Stomach smooth muscle (tissue), 2 donors: ENCODE measurements at regions not wholly inside any gene's neighbourhood (a gene's known extent, or its start where the extent isn't known, plus 50 kb on each side); places are given as distances from the start of the nearest gene placed in this dataset.

ENCODE experiments used
- H3K27ac ChIP-seq: one replicate; pipeline ENCODE4 v1.7.0; 2013; ENCODE audit warnings: mild to moderate bottlenecking, low read length, inconsistent platforms
- H3K27me3 ChIP-seq, 2 donors: one replicate each; pipeline ENCODE4 v1.7.0; 2013; ENCODE audit warnings: low read length in 2 of 2; ENCODE audit not compliant: insufficient read depth in 2 of 2, control insufficient read depth in 1 of 2
- H3K36me3 ChIP-seq, 2 donors: one replicate each; pipeline ENCODE4 v1.7.0; 2013; ENCODE audit warnings: low read length in 2 of 2; ENCODE audit not compliant: control insufficient read depth in 2 of 2, insufficient read depth in 2 of 2
- H3K4me1 ChIP-seq: one replicate; pipeline ENCODE4 v1.7.0; 2013; ENCODE audit warnings: low read length; ENCODE audit not compliant: control insufficient read depth, insufficient read depth
- H3K4me3 ChIP-seq, 2 donors: one replicate each; pipeline ENCODE4 v1.7.0; 2013; ENCODE audit warnings: low read length in 2 of 2
- H3K9ac ChIP-seq, 2 donors: one replicate each; pipeline ENCODE4 v1.7.0; 2013; ENCODE audit warnings: low read length in 2 of 2, mild to moderate bottlenecking in 1 of 2
- H3K9me3 ChIP-seq, 2 donors: one replicate each; pipeline ENCODE4 v1.7.0; 2013; ENCODE audit warnings: low read length in 2 of 2; ENCODE audit not compliant: control insufficient read depth in 2 of 2
- donor health status: healthy.
- donor health status: Pancreatic carcinoma.

- H3K9me3 ChIP-seq: no peaks in the 10 kb centered on the region
- H3K36me3 ChIP-seq: no peaks in the 10 kb centered on the region
- no peak overlapping the region for H3K9ac ChIP-seq
- no peak overlapping the region for H3K4me3 ChIP-seq
- H3K27me3 ChIP-seq: no peaks in the 10 kb centered on the region
- no peak overlapping the region for H3K27ac ChIP-seq
- H3K4me1 ChIP-seq: no peaks in the 10 kb centered on the region
These were observed 351.5 kb upstream of the ZP4 start for GRCh38 chr1:238242181-238242580.

DNA sequence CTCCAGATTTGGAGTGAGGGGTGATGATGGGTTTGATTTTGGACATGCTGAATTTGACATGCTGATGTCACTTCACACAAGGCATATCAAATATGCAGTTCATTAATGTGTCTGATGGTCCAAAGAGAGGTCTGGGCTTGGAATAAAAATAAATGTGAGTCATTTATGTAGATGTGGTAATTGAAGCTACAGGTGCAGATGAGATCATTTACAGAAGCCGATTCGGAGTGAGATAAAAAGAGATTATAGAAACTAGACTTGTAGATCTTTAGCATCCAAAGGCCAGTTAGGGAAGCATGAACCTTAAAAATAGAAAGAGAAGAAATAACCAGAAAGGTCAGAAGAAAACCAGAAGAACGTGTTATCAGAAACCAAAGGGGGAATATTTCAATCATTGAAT lies 350.9 kb upstream of the ZP4 start:
- H3K4me1 ChIP-seq: no peaks in the 10 kb centered on the region
- no peaks in the 10 kb centered on the region for H3K27me3 ChIP-seq
- H3K27ac ChIP-seq: no peak overlapping the region
- no peaks in the 10 kb centered on the region for H3K9me3 ChIP-seq
- H3K36me3 ChIP-seq: no peaks in the 10 kb centered on the region
- H3K9ac ChIP-seq: no peak overlapping the region
- H3K4me3 ChIP-seq: no peak overlapping the region

- H3K9me3 ChIP-seq: no peaks in the 10 kb centered on the region
- H3K9ac ChIP-seq: no peak overlapping the region
- H3K4me1 ChIP-seq: no peaks in the 10 kb centered on the region
These were observed 348.6 kb upstream of the ZP4 start for GRCh38 chr1:238239343-238239742.

DNA sequence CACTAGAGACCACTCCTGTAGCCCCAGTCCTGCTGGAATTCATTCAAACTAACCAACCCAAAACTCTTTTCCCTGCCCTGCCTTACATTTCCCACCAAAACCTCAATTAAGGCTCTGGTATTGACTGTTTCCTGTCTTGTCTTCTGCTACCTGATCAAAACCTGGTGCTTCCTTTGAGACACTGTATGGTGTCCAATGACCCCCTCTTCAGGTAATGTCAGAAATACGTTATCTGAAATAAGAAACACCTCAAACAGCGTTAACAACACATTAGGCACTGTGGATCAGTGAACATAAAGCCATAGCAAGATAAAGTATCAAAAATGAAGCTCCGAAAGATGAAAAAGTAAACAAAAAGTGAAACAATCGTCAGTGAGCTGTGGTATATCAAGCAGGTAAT lies 343.2 kb upstream of the ZP4 start:
- Histone ChIP-seq H3K36me3 (no peaks in the 10 kb centered on the region), H3K27ac (no peak overlapping the region), H3K27me3 (no peaks in the 10 kb centered on the region), H3K4me3 (no peak overlapping the region), H3K9ac (no peak overlapping the region), H3K9me3 (no peaks in the 10 kb centered on the region), H3K4me1 (no peaks in the 10 kb centered on the region)

More at GRCh38 chr1:238239343-238239742, 348.6 kb upstream of the ZP4 start:
- no peaks in the 10 kb centered on the region for H3K27me3 ChIP-seq
- H3K4me3 ChIP-seq: no peak overlapping the region
- no peaks in the 10 kb centered on the region for H3K36me3 ChIP-seq
- no peak overlapping the region for H3K27ac ChIP-seq

DNA sequence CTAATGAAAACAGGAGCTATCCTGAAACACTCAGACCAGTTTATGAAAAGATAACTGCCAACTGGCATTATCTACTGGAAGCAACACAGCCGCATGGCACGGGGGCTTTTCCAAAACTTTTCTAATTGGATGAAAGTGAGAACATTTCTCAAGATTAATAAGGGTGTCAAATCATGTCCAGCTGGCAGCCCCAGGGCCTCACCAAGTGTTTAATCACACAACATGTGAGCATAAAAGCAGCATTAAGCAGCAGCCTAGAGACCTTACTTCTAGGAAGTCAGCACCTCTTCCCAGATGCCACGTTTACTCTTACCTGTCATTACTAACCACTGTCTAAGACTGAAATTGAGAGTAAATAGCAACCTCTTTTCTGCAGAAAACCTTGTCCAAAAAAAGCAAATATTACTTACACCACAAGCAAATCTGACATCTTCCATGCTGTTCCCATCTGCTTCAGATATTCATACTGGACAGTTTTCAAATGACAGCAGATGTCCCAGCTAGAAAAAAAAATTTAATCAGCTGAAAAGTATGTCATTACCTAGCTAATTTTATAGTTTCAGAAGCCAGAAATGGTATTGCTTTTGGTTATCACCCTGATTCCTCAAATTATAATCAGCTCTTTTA lies 341.5 kb upstream of the ZP4 start:
- no peak overlapping the region for H3K9ac ChIP-seq
- H3K4me3 ChIP-seq: peak overlapping the region; percentile 15 to 40
- no peaks in the 10 kb centered on the region for H3K4me1 ChIP-seq
- no peaks in the 10 kb centered on the region for H3K9me3 ChIP-seq
- no peaks in the 10 kb centered on the region for H3K27me3 ChIP-seq
- no peak overlapping the region for H3K27ac ChIP-seq
- no peaks in the 10 kb centered on the region for H3K36me3 ChIP-seq

DNA sequence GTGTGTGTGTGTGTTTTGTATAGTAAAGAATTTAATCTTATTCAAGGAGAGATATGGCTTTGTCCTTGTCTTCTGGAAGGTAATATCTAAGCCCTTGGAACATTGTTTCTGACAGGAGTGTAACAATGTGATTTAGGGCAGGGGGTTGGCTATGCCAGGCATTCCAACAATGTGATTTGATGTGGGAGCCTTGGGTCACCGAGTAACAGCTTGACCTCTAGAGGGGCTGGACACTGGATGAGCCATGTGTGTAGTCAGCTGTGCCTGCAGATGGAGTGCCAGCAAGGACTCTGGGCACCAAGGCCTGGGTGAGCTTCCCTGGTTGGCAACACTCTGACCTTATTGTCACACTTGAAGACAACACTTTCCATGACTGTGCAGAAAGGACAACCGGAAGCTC lies 336.1 kb upstream of the ZP4 start:
- Histone ChIP-seq H3K36me3 (no peaks in the 10 kb centered on the region), H3K9ac (no peak overlapping the region), H3K9me3 (no peaks in the 10 kb centered on the region), H3K4me3 (no peak overlapping the region), H3K27me3 (no peaks in the 10 kb centered on the region), H3K27ac (no peak overlapping the region), H3K4me1 (no peaks in the 10 kb centered on the region)

DNA sequence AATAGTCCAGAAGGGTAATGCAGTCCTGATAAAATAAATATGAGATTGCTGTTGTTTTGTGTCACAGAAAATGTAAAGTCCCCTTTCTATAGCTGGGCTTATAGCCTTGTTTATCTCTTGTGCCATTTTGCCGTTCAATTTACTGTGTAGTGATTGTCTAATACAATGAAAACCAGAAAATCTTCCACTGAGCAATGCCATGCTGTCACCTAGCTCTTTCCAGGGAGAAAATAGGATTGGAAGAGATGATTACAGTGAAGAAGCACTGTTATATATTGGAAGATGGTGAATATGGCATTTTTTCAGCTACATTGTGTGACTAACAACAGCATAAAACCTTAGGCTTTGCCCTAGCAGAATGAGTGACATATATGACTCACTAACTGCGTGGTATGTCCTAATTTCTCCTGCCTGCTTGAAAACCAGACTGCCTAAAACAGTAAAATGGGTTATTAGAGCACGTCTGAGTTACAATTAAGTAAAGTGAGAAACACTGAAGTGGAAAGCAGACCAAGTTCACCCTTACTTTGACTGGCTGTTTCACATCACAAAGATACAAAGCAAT lies 332.4 kb upstream of the ZP4 start:
- H3K27ac ChIP-seq: no peak overlapping the region
- H3K9me3 ChIP-seq: no peaks in the 10 kb centered on the region
- no peaks in the 10 kb centered on the region for H3K4me1 ChIP-seq
- H3K36me3 ChIP-seq: no peaks in the 10 kb centered on the region
- H3K27me3 ChIP-seq: no peaks in the 10 kb centered on the region
- no peak overlapping the region for H3K9ac ChIP-seq
- H3K4me3 ChIP-seq: no peak overlapping the region

DNA sequence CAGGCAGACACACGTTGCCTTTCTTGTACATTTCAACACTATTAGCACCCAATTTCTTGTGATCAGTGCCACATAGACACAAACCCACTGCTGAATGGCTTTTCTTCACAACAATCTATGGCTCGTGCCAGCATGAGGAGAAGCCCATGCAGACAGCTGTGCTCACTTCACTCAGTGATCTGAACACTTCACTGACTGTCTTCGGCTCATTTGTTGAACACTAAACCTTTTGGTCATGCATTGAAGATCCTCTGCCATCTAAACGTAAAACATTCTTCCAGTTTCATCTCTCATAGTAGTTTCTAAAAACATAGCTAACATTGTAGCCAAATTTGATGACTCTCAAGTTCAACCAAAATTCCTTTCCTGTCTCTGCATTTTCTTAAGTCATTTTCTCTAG lies 331.0 kb upstream of the ZP4 start:
- no peak overlapping the region for H3K27ac ChIP-seq
- no peaks in the 10 kb centered on the region for H3K9me3 ChIP-seq
- no peaks in the 10 kb centered on the region for H3K36me3 ChIP-seq
- H3K27me3 ChIP-seq: no peaks in the 10 kb centered on the region
- H3K9ac ChIP-seq: no peak overlapping the region
- H3K4me3 ChIP-seq: no peak overlapping the region
- no peaks in the 10 kb centered on the region for H3K4me1 ChIP-seq

- no peak overlapping the region for H3K9ac ChIP-seq
- no peaks in the 10 kb centered on the region for H3K9me3 ChIP-seq
- no peaks in the 10 kb centered on the region for H3K36me3 ChIP-seq
- no peaks in the 10 kb centered on the region for H3K4me1 ChIP-seq
- no peak overlapping the region for H3K27ac ChIP-seq
- H3K27me3 ChIP-seq: no peaks in the 10 kb centered on the region
- no peak overlapping the region for H3K4me3 ChIP-seq
These were observed 323.7 kb upstream of the ZP4 start for GRCh38 chr1:238214449-238214848.

DNA sequence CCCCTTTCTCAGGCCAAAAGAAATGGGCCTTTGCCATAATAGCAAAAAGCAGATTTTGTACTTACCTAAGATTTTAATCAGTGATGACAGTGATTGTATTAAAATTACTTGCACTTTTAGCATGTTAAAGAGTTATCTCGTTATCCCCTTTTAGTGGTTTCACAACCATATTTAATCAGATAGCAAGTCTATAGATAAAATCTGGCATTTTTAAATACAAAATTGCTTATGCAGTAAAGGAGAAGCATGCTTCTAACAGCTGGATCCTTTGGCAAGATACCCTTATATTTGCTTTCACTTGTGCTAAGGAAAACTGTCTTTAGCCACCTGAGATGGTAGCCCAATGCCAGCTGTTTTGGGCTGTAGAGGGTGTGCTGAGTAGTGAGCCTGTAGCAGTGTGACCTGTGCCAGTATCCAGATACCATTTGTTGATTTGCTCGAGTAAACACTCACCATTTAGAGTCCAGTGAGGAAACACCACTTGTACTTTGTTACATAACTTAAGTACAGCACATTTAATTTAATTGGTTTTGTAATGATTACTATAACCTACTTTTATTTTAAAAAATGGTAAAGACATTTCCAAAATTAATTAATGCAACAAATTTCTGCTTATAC lies 314.4 kb upstream of the ZP4 start:
- Histone ChIP-seq H3K4me1 (no peaks in the 10 kb centered on the region), H3K36me3 (no peaks in the 10 kb centered on the region), H3K4me3 (no peak overlapping the region), H3K9ac (no peak overlapping the region), H3K27me3 (no peaks in the 10 kb centered on the region), H3K9me3 (no peaks in the 10 kb centered on the region), H3K27ac (no peak overlapping the region)

DNA sequence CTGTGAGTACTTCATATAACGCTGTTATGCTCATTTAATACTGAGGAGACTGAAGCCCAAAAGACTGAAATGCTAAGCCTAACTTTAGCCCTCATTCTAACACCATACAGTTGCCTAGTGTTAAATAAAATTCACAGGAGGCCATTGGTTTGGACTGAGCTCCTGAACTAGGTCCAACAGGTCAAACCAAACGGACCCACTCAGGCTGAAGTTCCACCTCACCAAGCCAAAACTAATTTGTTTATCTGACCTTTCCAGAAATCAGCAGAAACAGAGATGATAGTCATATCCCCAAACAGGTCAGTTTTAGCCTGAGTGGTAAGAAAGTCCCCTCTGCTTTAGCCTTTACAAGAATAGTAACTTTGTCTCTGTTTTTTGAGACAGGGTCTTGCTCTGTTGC lies 311.3 kb upstream of the ZP4 start:
- H3K4me3 ChIP-seq: no peak overlapping the region
- no peaks in the 10 kb centered on the region for H3K4me1 ChIP-seq
- no peaks in the 10 kb centered on the region for H3K36me3 ChIP-seq
- no peaks in the 10 kb centered on the region for H3K9me3 ChIP-seq
- H3K9ac ChIP-seq: no peak overlapping the region
- H3K27ac ChIP-seq: no peak overlapping the region
- no peaks in the 10 kb centered on the region for H3K27me3 ChIP-seq
